GM18519 (cell line): ENCODE measurements at regions not wholly inside any gene's neighbourhood (a gene's known extent, or its start where the extent isn't known, plus 50 kb on each side); places are given as distances from the start of the nearest gene placed in this dataset.

Experiments used
- ATAC-seq: cut with Tn5 transposase; IDR thresholded peaks from one replicate; pipeline ENCODE4 v1.9.1; 2021; ENCODE audit warnings: mild to moderate bottlenecking, moderate library complexity; ENCODE audit not compliant: unreplicated experiment, low FRiP score

DNA sequence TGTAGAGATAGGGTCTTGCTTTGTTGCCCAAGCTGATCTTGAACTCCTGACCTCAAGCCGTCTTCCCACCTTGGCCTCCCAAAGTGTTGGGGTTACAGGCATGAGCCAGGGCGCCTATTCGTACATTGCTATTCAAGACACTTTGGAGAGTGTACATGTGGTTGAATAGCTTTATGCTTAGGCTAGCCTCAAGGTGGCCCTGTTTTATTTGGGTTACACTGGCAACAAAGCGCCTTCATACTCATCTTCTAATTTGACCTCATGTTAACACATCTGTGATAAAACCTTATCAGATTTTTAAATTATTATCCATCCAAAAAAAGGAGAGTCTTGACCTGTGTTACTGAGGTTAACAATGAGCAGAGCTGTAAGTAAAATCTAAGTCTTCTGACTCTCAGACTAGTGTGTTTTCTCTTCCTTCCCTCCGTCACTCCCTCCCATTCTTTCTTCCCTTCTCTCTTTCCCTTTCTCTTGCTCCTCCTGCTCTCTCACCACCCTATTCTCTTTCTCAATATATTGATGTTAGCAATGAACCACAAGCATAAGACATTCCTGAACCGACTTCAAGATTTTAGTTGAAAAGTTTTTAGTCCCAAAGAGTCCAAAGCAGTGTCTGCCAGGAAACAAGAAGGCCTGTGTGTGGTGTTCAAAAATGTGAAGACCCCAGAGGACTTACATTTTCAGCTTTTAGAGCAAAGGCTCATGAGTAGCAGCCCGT, 603.7 kb upstream of the CFAP20DC start:
- no peak for ATAC-seq

DNA sequence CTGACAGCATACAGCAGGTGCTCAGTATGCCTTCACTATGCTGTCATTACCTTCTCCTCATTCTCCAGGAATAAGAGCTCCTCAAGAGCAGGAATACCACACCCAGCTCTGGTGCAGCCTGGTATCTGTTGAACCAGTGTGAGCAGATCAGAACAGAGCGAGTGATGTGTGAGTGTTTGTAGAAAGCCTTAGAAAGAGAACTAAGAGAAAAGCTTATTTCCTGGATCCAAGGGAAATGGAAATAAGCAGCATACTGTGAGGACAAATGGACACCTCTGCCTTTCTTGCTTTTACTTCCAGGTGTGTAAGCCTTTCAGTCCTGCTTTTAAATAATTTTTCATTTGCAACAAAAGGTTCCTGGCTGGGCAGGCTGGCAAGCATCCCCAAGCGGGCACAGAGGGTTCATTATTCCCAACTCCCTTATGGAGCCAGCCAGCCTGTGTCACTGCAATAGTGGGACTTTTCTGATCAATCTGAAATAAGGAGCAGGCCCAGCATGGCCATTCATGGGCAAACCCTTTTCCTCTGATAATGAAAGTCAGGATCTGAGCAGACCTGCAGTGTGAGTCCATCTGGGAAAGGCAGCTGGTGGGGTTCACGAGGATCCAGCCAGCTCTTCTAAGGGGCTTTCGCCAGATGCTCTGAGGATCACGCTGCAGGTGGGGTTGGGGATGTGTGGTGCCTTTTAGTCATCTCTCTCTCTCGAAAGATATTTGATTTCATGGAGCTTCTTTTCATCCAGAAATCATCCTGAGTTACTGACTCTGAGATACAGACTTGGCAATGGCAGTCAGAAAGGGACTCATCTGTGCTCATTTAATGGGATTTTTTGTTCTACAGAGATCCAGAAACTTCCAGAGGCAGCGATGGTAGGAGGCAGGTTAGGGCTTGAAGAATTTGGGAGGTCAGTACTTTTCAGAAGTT, 594.9 kb upstream of the CFAP20DC start:
- no peak for ATAC-seq

DNA sequence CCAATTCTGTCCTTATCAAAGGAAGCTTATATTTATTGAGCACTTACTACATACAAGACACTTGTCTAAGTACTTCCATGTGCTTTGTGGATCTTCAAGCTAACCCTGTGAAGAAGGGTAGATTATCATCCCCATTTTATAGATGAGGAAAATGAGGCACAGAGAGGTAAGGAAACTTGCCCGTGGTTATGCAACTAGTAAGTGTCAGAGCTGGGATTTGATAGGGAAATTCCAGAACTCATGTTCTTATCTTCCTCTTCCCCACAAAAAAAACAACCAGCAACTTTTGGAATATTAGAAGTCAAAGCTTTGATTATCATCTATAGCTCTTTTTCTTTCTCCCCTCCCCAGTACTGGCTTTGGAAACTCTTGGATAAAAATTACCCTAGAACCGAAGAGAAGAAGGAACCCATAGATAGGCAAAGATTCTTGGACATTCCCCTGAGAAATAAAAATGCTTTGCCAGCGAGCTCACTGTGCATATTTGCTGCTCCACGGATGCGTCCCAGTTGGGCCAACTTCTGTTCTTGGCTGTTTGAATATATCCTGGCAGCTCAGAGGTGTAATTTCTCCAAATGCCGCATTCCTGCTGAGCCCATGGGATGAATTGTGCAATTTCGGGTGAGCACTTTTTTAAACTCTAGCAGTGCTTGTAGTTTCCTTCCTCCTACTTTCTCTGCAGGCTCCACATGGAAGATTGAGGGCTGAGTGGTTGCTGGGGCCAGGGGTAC, 591.5 kb upstream of the CFAP20DC start:
- ATAC-seq, result no peak

DNA sequence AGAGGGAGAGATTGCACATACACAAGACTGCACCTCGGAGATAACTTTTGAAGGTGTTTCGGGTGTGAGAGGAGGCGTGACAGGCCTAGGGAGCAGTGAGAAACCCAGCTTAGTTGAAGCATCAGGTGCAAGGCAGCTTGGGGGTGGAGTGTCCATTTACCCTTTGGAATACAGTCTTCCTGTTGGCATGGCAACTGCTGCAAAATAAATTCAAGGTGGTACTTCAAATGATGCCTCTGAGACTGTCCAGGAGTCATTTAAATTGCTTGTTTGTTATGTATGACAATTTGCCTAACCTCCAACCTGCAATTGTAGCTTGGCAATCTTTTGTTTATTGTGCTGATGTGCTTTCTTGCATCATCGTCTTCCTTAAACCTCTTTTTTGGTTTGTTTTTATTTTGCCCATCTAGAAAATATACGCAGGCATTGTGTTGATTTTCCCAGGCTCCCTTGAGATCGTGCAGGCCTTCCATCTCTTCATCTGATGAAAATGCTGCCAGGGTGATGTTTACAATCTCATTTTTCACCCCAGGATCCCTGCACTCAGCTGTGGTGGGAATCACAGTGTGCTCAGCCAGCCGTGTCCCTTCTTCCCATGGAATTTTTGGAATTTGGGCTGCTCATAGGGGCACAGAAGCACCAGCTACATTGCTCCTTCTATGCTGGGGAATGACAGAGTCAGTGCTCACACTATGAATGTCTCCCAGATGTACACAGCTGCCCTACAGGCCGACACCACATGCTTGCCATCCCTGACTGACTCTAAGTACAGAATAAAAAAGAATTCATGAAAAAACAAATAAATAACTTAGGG, 583.1 kb upstream of the CFAP20DC start:
- ATAC-seq, result no peak

DNA sequence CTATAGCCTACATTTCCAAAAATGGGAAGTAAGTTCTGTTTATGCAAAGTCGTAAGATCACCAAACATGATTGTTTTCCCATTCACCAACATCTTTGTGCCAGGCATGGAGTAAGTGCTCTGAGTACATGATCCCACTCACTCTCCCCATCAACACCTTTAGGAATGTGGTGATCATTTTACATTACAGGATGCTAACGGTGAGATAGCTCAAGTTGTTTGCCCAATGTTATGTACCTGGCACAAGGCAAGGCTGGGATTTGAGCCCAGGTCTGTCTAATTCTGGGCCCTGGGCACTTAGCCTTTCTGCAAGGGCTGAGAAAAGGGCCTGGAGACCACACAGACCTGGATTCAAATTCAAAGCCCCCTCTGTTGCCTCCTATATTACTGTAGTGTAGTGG, 581.7 kb upstream of the CFAP20DC start:
- ATAC-seq, result no peak

DNA sequence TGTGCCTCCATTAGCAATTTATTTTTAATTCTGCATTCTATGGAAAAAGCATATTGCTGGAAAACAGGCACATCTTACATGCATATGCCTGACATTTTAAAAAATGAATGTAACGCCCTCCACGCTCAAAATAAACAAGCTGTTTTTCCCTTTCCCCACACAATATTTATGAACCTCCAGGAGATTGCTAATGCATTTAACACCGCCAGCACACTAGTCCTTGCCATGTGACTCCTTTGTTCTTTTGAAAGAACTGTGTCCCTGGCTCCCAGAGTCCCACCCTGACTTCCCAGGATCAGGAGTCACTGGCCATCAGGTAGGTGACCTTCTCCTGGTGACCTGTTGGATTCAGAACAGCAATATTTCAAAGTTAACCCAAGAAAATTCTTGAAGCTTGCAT, 571.2 kb upstream of the CFAP20DC start:
- no peak for ATAC-seq

DNA sequence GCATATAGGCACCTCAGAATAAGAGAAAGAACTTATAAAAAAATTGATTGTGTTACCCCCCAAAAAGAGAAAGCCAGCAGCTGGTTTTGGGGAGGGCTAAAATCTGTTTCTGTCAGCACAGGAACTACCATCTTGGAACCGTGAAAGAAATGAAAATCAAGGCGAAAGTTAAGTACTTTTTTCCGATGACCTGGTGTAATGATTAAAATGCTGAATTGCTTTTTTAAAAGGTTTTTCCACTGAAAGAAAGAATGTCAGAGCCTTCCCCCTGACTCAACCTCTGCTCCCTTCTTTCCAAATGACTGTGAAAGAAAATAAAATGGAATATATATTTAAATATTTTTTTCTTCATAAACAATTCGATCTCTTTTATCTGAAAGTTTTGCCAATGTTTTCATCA, 570.5 kb upstream of the CFAP20DC start:
- ATAC-seq, result no peak

DNA sequence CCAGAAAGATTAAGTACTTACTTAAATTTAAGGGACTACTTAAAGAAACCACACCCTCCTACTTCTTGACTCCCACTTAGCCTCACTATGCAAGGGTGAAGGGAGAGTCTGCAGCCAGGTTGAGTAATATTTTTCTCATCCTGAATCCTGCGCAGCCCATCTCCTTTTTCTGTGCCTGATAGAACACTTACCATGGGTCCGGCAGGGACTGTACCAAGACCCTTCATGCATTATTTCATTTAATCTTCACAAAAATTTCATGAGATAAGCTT, 562.6 kb upstream of the CFAP20DC start:
- no peak for ATAC-seq

DNA sequence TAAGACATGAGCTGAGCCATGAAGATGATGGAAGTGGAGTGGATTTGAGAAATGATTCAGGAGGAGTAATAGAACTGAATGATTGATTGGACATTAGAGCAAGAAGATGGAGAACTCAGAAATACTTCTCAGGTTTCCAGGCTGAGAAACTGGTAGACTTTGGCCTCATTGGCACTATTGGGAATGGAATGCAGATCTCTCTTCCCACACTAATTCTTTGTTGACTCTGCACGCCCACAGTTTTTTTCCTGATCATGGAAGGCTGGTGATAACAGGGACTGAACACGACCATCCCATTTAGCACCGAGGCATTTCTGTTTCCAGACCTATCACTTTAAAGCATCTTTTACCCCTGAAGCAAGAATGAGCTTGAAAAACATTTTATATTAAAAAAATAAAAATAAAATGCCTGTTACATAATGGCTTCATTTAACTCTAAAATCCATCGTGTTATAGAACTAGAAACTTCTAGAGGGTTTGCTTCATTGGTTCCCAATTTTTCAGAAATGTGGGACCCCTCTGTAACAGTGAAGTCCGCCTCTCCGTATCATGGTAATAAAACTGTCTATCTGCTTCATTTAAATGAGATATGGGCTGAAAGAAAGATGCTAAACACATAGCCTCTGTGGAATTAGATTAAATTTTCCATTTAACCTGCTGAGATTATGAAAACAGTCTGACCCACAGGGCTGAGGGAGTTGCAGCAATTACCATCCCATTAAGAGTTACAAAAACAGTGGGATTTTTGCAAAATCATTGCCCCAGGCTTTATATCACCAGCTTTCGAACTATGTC, 562.0 kb upstream of the CFAP20DC start:
- ATAC-seq, result no peak

DNA sequence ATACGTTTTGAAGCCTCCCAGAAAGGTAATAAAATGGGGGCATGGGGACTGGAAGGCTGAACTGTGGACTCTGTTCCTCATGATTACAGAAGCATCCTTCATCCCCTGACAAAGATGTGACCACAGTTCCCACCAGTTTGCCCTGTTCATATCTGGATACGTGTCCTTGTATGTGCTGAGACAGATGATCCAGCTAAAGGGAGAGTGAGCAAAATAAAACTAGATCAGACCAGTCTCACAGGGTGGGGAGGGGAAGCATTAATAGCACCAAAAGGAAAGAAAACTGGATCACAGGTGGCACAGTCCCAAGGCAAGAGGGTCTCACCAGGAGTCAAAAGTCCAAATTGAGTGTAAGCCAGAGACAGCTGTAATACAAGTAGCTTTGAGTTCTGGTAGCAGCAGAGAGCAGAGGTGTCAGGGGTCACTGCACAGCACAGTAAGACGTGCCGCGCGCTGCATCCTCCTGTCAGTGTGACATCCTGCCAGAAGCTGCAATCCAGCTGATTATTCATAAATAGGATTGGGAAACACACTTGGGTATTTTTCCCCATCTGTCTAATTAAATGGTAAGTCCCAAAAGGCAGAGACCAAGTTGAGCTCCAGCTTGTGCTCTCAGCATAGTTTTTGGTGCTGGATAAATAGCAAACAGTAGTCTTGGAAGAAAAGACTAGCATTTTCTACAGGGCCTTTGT, 560.0 kb upstream of the CFAP20DC start:
- no peak for ATAC-seq

DNA sequence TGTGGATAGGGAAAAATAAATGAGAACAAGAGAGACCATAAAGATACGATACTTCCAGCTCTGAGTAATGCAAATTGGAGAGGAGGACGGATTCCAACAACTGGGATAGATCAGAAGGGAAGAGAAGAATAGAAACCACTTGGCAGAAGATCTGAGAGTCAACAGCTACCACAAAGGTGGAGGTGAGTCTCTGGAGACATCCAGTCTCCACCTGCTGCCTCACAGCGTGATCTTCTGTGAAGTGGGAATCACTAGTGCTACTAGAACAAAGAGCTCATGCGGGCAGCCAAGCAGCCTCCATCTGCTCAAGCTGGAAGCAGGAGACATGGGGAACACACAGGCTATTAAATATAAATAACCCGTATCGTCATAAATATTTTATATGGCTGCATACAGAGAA, 558.5 kb upstream of the CFAP20DC start:
- no peak for ATAC-seq

DNA sequence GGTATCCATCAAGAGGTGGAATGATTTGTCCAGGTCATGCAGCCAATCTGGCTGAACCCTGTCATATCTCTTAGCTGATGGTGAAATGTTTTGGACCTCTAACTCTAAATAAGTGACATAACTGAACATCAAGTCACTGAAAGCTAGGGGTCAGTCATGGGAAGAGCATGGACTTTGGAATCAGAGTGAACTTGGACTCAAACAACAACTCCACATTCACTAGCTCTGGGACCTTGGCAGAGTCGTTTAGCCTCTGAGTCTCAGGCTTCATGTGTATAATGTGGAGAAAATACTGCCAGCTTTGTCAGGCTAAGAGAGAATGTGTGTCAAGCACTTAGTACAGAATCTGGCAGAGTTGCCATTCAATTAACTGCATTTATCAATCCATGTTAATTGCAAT, 557.8 kb upstream of the CFAP20DC start:
- ATAC-seq, result no peak

DNA sequence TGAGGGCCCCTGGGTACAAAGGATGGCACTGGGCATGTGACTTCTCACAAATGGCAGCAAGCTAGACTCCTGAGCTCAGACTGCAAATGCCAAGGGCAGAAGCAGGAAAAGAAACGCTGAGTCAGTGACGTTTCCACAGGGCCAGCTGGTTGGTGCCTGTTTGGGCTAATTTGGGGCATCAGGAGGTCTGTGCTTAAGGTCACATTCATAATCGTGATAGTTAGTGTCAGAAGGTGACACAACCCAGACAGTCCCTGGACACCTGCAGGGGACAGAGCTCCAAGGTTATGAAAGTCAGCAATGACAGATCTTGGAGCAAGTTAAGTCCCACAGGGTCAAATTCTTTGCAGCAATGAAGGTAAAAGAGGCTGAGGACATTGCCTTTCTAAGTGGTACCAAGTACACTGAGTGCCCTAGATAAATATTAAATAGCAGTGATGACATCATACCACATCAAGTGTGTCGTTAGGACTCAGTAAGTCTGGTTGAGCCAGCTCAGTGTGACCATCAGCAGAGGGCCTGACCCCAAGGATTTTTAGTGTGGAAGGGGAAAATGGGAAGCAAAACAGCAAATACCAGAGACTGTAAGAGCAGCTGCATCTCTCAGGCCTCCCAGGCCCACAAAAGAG, 556.9 kb upstream of the CFAP20DC start:
- no peak for ATAC-seq

DNA sequence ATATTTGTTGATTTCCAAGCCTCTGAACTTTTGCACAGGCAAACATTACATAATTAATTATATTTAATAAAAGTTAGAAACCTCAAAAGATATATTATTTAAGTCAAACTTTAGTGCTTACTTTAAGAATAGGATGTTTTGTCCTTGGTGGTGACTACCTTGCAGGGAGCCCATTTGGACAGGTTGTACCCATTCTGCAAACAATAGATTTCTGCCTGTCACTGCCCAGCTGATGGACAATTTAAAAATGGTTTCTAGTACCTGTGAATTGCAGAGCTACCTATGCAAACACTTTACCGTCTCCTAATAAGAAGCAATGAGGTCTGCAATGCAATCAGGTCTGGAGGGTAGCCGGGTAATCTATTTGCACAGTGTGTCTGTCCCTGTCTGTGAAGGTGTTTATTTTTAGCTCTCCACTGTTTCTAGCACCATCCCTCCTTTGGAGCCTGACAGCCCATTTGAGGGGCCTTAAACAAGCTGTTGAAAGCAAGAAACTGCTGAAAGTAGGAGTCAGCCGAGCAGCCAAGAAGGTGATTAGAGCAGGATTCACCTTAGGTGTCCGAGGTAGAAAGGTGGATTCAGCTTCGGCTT, 556.2 kb upstream of the CFAP20DC start:
- ATAC-seq, result no peak

DNA sequence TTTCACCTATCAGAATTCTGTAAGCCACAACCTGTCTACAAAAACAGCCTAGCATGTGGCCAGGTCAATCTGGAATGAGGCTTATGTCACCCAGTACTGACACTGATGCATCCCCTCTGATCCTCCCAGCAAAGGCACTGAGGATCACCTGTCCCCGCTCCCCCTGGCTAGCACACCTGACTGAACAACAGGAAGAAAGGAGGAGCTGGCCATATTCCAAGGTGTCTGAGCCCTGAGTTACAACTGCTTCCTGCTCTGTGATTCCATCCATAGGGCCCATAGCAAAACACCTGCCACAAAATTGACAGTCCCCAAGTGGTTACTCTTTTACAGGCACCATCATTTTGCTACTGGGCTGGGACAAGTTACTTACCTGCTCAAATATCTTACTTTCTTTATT, 555.5 kb upstream of the CFAP20DC start:
- no peak for ATAC-seq

DNA sequence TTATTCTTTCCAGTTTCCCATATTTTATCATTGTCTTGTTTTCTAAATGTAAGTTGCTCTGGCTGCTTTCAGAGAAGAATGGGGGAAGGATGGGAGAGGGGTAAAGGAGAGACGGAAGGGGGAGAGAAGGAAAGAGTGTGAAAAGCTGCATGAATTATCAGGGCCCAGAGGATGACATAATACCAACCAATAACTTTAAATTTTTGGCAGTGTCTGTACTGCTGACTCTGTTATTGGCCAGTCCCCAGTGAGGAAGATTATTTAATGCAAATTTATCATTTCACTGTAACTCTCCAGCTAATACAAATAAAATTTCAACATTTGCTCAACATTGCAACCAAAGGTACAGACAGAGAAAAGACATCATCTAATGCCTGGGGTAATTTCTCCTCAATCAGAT, 551.7 kb upstream of the CFAP20DC start:
- ATAC-seq, result no peak

DNA sequence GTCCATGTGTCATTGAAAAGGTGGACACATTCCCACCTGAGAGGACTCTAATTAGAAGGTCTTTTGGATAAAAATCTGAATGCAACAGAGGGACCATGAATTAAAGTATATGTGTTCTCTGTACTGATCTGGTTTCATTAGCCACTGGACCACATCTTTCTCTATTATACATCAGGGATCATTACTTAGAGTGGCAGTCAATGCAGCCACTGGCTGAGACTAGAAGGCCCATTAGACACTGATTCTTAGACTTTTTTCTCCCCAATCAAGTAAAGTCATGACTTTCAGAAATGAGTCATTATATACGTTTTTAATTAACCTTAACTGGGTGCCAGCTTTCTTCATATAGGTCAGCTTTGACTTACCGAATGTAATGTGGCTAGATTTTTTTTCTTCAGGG, 550.8 kb upstream of the CFAP20DC start:
- no peak for ATAC-seq

DNA sequence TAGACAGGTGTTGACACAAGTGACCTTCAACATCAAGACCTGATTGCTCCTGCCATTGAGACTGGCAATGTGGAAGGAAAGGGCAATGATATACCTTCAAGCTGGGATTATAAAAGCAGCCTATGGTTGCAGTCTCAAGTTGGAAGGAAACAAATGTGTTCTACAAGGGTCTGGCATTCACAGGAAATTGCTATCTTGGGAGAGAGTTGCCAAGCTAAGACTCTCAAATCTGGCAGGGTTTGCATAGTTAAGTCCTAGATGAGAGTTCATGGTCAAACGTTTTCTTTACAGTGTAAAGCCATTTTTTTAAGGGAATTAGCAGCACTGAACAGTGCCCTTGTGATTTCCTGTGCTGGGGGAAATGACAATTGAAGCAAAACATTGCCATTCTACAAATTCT, 546.9 kb upstream of the CFAP20DC start:
- ATAC-seq, result no peak

DNA sequence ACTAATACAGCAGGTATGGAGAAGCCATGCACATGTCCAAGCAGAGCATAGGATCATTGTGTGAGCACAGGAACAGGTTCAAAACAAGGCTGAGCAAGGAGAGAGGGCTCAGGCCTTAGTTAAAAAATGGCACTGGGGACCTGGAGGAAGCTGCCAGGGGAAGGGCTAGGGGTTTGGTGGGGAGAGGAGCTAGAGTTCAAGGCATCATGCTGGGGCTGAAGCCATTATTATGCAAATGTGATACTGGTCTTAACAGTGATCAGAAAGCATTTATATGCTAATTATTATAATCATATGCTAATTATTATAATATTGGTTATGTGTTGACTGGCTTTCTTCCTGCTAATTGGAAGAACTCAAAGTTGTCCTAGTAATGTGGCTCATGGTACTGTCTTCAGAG, 546.0 kb upstream of the CFAP20DC start:
- ATAC-seq, result no peak
